HUES64 (cell line): ENCODE measurements at regions not wholly inside any gene's neighbourhood (a gene's known extent, or its start where the extent isn't known, plus 50 kb on each side); places are given as distances from the start of the nearest gene placed in this dataset.

Experiments
- H3K27ac ChIP-seq: 2 replicates; pipeline ENCODE4 v1.7.0; 2013; ENCODE audit warnings: low read depth, low read length, inconsistent platforms
- H3K27me3 ChIP-seq: 2 replicates; pipeline ENCODE4 v1.6.1; 2013; ENCODE audit warnings: mild to moderate bottlenecking, low read length; ENCODE audit not compliant: insufficient read depth
- H3K36me3 ChIP-seq: 2 replicates; pipeline ENCODE4 v1.6.1; 2013; ENCODE audit warnings: mild to moderate bottlenecking, low read length; ENCODE audit not compliant: insufficient read depth
- H3K4me1 ChIP-seq: 2 replicates; pipeline ENCODE4 v1.6.1; 2013; ENCODE audit warnings: mild to moderate bottlenecking, low read length, moderate library complexity; ENCODE audit not compliant: insufficient read depth
- H3K4me3 ChIP-seq: 2 replicates; pipeline ENCODE4 v1.5.1; 2013; ENCODE audit warnings: mild to moderate bottlenecking, low read length, moderate library complexity
- H3K9ac ChIP-seq: 2 replicates; pipeline ENCODE4 v1.6.1; 2013; ENCODE audit warnings: mild to moderate bottlenecking, low read depth, low read length
- H3K9me3 ChIP-seq: 2 replicates; pipeline ENCODE4 v1.6.1; 2013; ENCODE audit warnings: low read depth, low read length; ENCODE audit not compliant: insufficient read depth
- WGBS: fragments of 150-250, 120-280 bp; methylation state at CpG from one replicate; pipeline ENCODE4 v1.1.7; 2013; ENCODE audit warnings: missing lambda C conversion rate; 5-methylcytosine and 5-hydroxymethylcytosine counted together

GRCh38 chr6:920512-920911 lies 227.6 kb upstream of the EXOC2 start:
- no peak overlapping the region for H3K4me3 ChIP-seq
- peaks cover 51% of the 10 kb centered on the region for H3K9me3 ChIP-seq
- H3K9ac ChIP-seq, result no peak overlapping the region
- no peaks in the 10 kb centered on the region for H3K36me3 ChIP-seq
- 95% methylated on average over 9 of the region's 9 CpGs for WGBS
- no peaks in the 10 kb centered on the region for H3K4me1 ChIP-seq
- no peak overlapping the region for H3K27ac ChIP-seq
- H3K27me3 ChIP-seq, result no peaks in the 10 kb centered on the region

- Histone ChIP-seq H3K4me3 (no peak overlapping the region), H3K27me3 (no peaks in the 10 kb centered on the region), H3K36me3 (no peaks in the 10 kb centered on the region), H3K9ac (no peak overlapping the region), H3K27ac (no peak overlapping the region), H3K9me3 (peaks cover 51% of the 10 kb centered on the region), H3K4me1 (no peaks in the 10 kb centered on the region)
- 100% methylated on average over 1 of the region's 1 CpG for WGBS
Observed at GRCh38 chr6:919500-919899, 226.6 kb upstream of the EXOC2 start.

GRCh38 chr6:917939-918338 lies 225.0 kb upstream of the EXOC2 start:
- H3K4me3 ChIP-seq, result no peak overlapping the region
- no peak overlapping the region for H3K27ac ChIP-seq
- no peaks in the 10 kb centered on the region for H3K27me3 ChIP-seq
- WGBS, result 91% methylated on average over 3 of the region's 3 CpGs
- no peaks in the 10 kb centered on the region for H3K36me3 ChIP-seq
- no peak overlapping the region for H3K9ac ChIP-seq
- H3K9me3 ChIP-seq, result peaks cover 43% of the 10 kb centered on the region
- H3K4me1 ChIP-seq, result peaks cover 7% of the 10 kb centered on the region

GRCh38 chr6:917296-917695 lies 224.4 kb upstream of the EXOC2 start:
- H3K9me3 ChIP-seq, result peaks cover 43% of the 10 kb centered on the region
- H3K27me3 ChIP-seq, result no peaks in the 10 kb centered on the region; the same call in 1 of the 2 replicates
- WGBS, result 74% methylated on average over 2 of the region's 2 CpGs
- H3K9ac ChIP-seq, result no peak overlapping the region
- no peak overlapping the region for H3K4me3 ChIP-seq
- H3K4me1 ChIP-seq, result peaks cover 7% of the 10 kb centered on the region
- no peaks in the 10 kb centered on the region for H3K36me3 ChIP-seq
- no peak overlapping the region for H3K27ac ChIP-seq

- WGBS, result 96% methylated on average over 8 of the region's 8 CpGs
- H3K36me3 ChIP-seq, result no peaks in the 10 kb centered on the region
- H3K27me3 ChIP-seq, result no peaks in the 10 kb centered on the region; the same call in 1 of the 2 replicates
- H3K9me3 ChIP-seq, result peaks cover 36% of the 10 kb centered on the region
- no peak overlapping the region for H3K4me3 ChIP-seq
- H3K27ac ChIP-seq, result no peak overlapping the region
- no peak overlapping the region for H3K9ac ChIP-seq
- H3K4me1 ChIP-seq, result peaks cover 7% of the 10 kb centered on the region
Observed at GRCh38 chr6:916131-916530, 223.2 kb upstream of the EXOC2 start.

- 37% methylated on average over 6 of the region's 16 CpGs for WGBS
- H3K4me3 ChIP-seq, result no peak overlapping the region
- H3K4me1 ChIP-seq, result peaks cover 7% of the 10 kb centered on the region
- H3K27ac ChIP-seq, result no peak overlapping the region
- no peak overlapping the region for H3K9ac ChIP-seq
- H3K36me3 ChIP-seq, result no peaks in the 10 kb centered on the region
- H3K9me3 ChIP-seq, result peaks cover 10% of the 10 kb centered on the region
- no peaks in the 10 kb centered on the region; the same call in 1 of the 2 replicates for H3K27me3 ChIP-seq
Observed at GRCh38 chr6:912871-913835, 220.2 kb upstream of the EXOC2 start.

GRCh38 chr6:907928-908327 lies 215.0 kb upstream of the EXOC2 start:
- H3K4me3 ChIP-seq, result no peak overlapping the region
- WGBS, result 89% methylated on average over 6 of the region's 6 CpGs

GRCh38 chr6:906920-907319 lies 214.0 kb upstream of the EXOC2 start:
- H3K36me3 ChIP-seq, result no peaks in the 10 kb centered on the region
- WGBS, result 70% methylated on average over 11 of the region's 11 CpGs
- no peak overlapping the region for H3K27ac ChIP-seq
- H3K9me3 ChIP-seq, result no peaks in the 10 kb centered on the region
- H3K9ac ChIP-seq, result no peak overlapping the region
- peaks cover 5% of the 10 kb centered on the region; the same call in 1 of the 2 replicates for H3K4me1 ChIP-seq
- H3K27me3 ChIP-seq, result no peaks in the 10 kb centered on the region
- H3K4me3 ChIP-seq, result no peak overlapping the region

More at GRCh38 chr6:907928-908327, 215.0 kb upstream of the EXOC2 start:
- Histone ChIP-seq H3K9me3 (no peaks in the 10 kb centered on the region), H3K9ac (no peak overlapping the region), H3K36me3 (no peaks in the 10 kb centered on the region), H3K4me1 (peaks cover 5% of the 10 kb centered on the region), H3K27ac (no peak overlapping the region), H3K27me3 (no peaks in the 10 kb centered on the region; the same call in 1 of the 2 replicates)

GRCh38 chr6:905556-905955 lies 212.6 kb upstream of the EXOC2 start:
- Histone ChIP-seq H3K9ac (no peak overlapping the region), H3K4me1 (peaks cover 5% of the 10 kb centered on the region; the same call in 1 of the 2 replicates), H3K27ac (no peak overlapping the region), H3K36me3 (no peaks in the 10 kb centered on the region), H3K9me3 (no peaks in the 10 kb centered on the region), H3K4me3 (no peak overlapping the region), H3K27me3 (no peaks in the 10 kb centered on the region)

GRCh38 chr6:904994-905393 lies 212.1 kb upstream of the EXOC2 start:
- H3K27ac ChIP-seq, result no peak overlapping the region
- peaks cover 5% of the 10 kb centered on the region; the same call in 1 of the 2 replicates for H3K4me1 ChIP-seq
- H3K36me3 ChIP-seq, result no peaks in the 10 kb centered on the region
- no peaks in the 10 kb centered on the region for H3K27me3 ChIP-seq
- no peaks in the 10 kb centered on the region for H3K9me3 ChIP-seq
- no peak overlapping the region for H3K4me3 ChIP-seq
- no peak overlapping the region for H3K9ac ChIP-seq

GRCh38 chr6:903761-904160 lies 210.8 kb upstream of the EXOC2 start:
- Histone ChIP-seq H3K9ac (no peak overlapping the region), H3K9me3 (no peaks in the 10 kb centered on the region), H3K27me3 (no peaks in the 10 kb centered on the region), H3K4me3 (no peak overlapping the region), H3K36me3 (no peaks in the 10 kb centered on the region), H3K27ac (no peak overlapping the region), H3K4me1 (peaks cover 5% of the 10 kb centered on the region; the same call in 1 of the 2 replicates)
- 89% methylated on average over 6 of the region's 6 CpGs for WGBS
